Amniotic epithelial cell (primary cell): ENCODE measurements at regions not wholly inside any gene's neighbourhood (a gene's known extent, or its start where the extent isn't known, plus 50 kb on each side); places are given as distances from the start of the nearest gene placed in this dataset.
"Not testable (repeated sequence)": the region's sequence is repeated elsewhere in the genome, so short reads cannot be mapped to it uniquely, and the experiment has no call there.

Source experiments
- DNase-seq: peaks from one replicate; pipeline ENCODE4 v3.0.0-alpha.2; 2010; ENCODE audit warnings: low read depth

- no peak for DNase-seq
Measured at GRCh38 chr2:144986691-144987090, 466.8 kb upstream of the ZEB2 start.

DNA sequence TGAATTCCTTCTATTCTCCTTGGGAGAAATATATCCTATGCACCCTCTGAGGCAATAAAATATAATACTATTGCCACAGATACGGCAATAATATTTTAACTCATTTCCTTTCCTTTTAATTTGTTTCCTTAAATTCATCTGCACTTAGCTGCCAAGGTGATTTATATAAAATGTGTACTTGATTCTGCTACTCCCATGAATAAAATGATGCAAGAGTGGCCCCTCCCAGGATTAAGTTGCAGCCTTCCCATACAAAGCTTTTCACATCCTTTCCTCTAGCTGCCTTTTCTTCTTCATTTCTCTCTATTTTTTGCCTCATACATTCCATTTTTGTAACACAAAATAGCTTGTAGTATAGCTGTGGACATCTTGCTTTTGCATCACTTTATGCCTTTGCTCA is 464.1 kb upstream of the ZEB2 start:
- no peak for DNase-seq

GRCh38 chr2:144983107-144983506 is 463.2 kb upstream of the ZEB2 start:
- no peak for DNase-seq

- no peak for DNase-seq
Measured at GRCh38 chr2:144982481-144982880, 462.6 kb upstream of the ZEB2 start.

- no peak for DNase-seq
Measured at GRCh38 chr2:144975881-144976280, 456.0 kb upstream of the ZEB2 start.

- no peak for DNase-seq
Measured at GRCh38 chr2:144972676-144973075, 452.8 kb upstream of the ZEB2 start.

DNA sequence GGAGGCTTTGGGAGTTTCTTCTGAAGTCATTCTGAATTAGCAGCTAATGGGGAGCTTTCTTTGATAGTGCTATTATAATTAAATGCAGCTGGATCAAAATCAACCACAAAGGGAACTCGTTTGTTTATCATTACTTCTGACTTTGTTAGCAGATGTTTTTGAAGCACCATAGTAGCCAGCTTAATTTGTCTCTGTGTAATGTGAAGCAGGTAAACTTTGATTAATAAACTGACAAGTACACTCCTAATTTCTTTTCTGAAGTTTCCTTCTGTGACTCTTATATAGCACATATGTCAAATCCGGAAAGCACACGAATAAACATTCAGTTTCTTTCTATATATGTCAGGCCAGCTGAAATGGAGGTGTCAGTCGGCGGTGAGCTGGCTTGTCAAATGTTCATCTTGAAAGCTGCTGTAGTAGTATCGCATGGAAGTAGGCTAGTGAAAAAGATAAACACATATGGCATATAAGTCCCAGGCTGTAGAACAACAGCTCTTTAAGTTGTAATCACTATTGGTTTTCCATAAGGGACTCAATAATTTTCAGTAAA is 451.9 kb upstream of the ZEB2 start:
- DNase-seq, result no peak

GRCh38 chr2:144970410-144970809 is 450.5 kb upstream of the ZEB2 start:
- not testable (repeated sequence) for DNase-seq

- not testable (repeated sequence) for DNase-seq
Measured at GRCh38 chr2:144969564-144969963, 449.6 kb upstream of the ZEB2 start.

- no peak for DNase-seq
Measured at GRCh38 chr2:144967961-144968360, 448.0 kb upstream of the ZEB2 start.

DNA sequence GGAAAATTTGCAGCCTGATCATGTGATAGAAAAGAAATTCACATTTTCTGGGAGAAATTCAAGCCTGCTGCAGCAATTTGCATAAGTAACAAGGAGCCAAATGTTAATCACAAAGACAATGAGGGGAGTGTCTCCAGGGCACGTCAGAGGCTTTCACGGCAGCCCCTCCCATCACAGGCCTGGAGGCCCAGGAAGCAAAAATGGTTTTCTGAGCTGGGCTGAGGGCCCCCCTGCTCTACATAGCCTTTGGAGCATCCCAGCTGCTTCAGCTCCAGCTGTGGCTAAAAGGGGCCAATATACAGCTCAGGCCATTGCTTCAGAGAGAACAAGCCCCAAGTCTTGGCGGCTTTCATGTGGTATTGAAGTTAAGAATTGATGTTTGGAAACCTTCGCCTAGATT is 445.3 kb upstream of the ZEB2 start:
- DNase-seq, result no peak

- no peak for DNase-seq
Measured at GRCh38 chr2:144963031-144963430, 443.1 kb upstream of the ZEB2 start.

DNA sequence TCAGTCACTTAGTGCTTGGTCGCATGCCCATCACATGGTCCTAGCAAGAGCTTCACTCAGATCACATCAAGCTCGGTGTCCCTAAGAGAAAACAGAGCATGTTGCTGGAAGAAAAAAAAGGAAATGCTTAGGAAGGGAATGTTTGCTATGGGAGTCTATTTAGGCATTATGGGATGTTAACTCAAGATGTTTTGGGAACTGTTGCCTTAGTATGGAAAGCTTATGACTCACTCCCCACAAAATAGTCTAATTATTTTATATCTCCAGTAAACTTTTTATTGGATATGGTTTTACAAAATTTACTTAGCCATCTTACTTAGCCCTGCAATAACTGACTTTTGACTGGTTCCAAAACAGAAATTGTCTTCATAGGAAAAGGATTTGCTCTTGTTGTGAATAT is 439.5 kb upstream of the ZEB2 start:
- DNase-seq, result no peak

GRCh38 chr2:144950899-144951560 is 431.1 kb upstream of the ZEB2 start:
- peak; percentile 80 for DNase-seq

DNA sequence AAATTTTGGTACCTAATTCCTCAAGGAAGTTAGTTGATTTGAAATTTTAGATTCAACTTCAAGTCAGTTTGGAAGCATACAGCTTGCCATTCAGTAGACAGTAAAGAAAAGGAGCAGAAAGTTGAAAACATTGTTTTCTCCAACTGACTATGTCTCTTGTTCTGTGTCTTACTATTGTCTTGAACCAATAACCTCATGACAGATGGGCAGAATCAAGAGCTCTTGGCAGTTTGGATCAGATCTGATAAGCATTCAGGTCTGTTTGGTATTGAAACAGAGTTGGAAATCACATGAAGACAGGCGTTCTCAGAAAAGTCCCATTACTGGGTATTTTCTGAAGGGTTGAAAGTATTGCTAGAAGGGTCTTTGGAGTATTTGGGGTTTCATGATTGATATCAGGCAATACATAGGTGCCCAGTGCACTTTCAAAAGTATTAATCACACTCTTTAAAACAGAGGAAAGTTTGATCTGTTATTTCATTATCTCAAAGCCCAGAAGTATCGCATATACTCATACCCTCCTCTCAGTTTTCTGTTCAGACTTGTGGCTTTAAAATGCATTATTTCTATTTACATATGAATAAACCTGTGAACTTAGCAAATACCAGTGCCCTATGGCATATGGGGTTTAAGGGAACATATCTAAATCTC is 428.4 kb upstream of the ZEB2 start:
- no peak for DNase-seq

- no peak for DNase-seq
Measured at GRCh38 chr2:144947709-144948037, 427.8 kb upstream of the ZEB2 start.

DNA sequence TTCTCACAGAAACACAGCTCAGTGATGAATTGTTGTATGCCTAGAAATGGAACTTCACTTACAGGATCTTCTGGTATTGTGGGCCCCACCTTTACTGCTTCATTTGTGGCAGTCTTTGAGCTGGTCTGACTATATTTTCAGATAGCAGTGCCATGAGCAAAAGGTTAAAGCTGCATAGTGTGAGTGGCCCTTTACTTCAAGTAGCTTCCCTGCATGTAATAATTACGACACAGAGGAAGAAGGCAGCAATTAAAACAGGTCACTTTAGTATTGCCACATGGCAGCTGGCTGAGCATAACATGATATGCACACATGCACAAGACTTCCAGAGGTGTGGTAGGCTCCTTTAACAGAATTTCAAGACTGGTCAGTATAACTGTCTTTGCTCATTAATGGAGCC is 426.3 kb upstream of the ZEB2 start:
- DNase-seq, result no peak

DNA sequence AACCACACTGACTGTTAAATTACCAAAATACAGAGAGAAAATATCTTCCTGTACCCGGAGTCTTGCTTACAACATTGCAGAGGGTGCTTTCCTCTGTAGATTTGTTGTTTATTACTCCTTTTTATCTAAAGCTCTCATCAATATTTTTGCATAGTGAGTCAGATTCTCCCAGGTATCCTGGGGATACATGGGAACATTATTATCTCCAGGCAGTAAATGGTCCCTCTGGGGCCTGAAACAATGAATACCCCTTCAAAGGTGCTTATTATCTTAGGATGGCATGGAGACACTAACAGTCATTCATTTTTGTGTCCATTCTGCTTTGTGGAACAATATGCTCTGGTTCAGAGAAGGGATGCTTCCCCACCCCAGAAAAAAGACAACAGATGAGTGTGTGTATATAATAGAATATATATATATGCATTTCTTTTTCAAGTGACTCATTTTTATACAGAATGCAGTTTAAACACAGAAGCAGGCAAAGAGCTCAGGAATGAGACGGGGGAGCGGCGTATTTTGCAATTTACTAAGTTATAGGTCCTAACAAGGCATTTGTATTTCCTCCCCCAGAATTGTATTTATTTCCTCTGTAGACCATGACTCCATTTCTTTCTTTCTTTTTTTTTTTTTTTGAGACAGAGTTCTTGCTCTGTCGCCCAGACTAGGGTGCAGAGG is 424.8 kb upstream of the ZEB2 start:
- peak; percentile 38 for DNase-seq

DNA sequence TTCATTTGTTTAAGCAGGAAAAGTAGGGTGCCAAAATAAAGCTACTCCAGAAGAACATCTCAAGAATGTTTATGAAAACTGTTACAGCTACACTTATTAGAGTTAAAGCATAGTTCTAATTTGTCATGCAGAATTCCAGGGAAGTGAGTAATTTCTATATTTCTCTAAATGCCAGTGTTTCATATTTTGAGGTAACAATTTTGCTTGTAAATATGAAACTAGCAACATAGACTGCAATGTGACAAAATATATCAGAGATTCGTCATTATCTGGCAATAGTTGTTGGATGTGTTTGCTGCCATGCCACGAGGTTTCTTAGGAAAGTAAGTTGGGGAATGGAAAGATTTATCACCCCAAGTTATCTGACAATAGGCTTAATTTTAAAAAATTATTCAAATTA is 424.1 kb upstream of the ZEB2 start:
- DNase-seq, result peak; percentile 61

DNA sequence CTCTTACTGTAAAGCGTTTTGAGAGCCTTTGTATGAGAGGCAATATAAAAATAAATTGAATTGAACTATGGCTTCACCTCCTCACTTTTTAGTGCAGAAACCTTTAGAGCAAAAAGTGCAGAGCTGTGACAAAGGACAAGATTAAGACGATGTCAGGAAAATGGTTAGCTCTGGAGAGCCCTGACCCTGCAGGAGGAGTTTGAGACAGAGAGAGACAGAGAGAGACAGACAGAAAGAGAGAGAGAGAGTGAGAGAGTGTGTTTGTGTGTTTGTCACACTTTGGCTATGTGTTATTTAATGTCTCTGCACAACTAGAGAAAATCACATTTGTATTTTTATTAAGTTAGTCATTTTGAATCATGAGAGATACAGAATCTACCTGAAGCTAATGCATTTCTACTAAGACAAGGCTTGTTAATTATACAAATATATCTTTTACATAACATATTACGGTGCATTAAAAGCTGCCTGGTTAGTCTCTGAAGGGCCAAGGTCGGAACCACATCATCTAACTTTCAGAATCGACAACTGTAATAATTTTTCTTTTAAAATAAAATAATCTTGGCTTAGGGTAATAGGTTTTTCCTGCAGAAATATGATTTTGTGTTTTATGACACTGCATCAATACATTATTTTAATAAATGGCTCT is 423.5 kb upstream of the ZEB2 start:
- no peak for DNase-seq

DNA sequence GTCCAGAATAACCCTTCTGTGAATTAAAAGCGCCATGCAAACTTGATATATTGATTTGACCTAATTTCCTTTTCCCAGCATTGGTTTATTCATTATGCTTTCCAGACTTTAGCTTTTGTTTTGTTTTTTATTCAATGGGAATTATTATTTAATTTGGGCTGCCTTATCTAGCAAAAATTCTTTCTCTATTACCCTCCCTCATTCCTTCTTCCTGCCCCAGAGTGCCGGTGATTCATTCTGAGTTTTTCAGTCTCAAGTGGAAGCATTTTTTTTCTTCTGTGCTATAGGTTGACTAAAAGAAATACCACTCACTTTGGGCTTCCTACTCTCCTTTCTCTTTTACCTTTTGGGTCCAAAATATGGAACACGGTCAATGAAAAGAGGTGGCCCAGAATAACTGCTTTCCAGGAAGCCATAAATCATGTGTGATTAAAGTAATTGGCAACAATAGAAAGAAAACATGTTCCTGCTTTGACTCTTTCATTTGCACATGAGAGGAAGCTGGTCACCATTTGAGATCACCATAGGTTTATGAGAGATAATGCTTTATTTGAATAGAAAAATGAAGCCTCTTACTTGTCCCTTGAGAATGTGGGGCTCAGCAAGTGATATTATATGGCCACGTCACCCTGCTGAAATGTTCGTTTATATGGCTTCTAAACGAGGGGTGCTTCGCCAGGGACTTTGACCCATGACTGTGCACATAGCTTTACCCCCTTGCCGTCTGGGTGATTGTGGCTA is 422.8 kb upstream of the ZEB2 start:
- DNase-seq, result peak; percentile 67
